ENCODE measurements at regions not wholly inside any gene's neighbourhood (a gene's known extent, or its start where the extent isn't known, plus 50 kb on each side); places are given as distances from the start of the nearest gene placed in this dataset.

DNA sequence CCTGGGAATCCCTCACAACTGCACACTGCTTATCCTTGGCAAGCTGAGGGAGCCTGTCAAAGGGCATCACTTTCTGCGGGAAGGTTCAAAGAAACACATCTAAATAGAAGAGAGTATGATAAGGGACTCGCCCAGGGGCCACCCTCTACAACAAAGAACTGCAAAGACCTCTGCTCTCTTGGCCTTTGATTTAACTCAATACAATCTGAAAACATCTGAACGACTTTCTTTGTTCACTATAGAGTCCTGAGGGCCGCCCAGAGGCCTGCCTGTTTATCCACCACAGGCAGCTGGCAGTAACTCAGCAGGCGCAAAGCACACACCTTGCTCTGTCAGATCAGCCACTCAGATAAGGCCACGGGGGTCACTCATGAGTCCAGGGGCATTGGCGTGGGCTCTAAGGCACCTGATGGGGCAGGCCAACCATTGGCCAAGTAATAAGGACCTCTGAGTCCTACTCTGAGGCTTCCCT, 139.3 kb downstream of the UNC5CL start:
- H3K9me3 ChIP-seq (replicated peaks), result no peaks in the 10 kb centered on the region
- H3K27me3 ChIP-seq (ENCODE audit: low read depth), result no peaks in the 10 kb centered on the region
- no peaks in the 10 kb centered on the region for H3K36me3 ChIP-seq
- no peak for DNase-seq
- peak overlapping the region; percentile 95 for H3K27ac ChIP-seq (replicated peaks)
- intact Hi-C loops (cut with micrococcal nuclease), result no loop called here
- H3K4me3 ChIP-seq, result no peak overlapping the region
- H3K4me1 ChIP-seq, result peaks cover 72% of the 10 kb centered on the region
- no peak for TF ChIP-seq CTCF (IDR thresholded peaks at IDR 0.05; ENCODE audit: borderline replicate concordance)

DNA sequence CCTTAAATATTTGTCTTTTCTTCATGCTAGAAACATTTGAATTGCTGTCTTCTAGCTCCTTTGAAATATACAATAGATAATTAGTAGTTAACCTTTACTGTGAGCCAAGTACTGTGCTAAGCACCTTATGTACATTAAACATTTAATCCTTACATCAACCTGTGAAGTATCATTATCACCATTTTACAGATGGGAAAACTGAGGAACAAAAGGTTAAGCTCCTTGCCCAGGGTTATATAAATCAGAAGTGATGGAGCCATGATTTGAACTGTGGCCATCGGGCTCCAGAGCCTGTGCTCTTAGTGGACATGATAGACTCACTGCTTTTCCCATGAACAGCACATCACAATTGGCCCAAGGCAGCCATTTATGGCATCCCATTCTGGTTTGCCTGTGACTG, 140.9 kb downstream of the UNC5CL start:
- H3K36me3 ChIP-seq, result no peaks in the 10 kb centered on the region
- no peak for DNase-seq
- no peak for TF ChIP-seq CTCF (IDR thresholded peaks at IDR 0.05; ENCODE audit: borderline replicate concordance)
- intact Hi-C loops (cut with micrococcal nuclease), result no loop called here
- no peaks in the 10 kb centered on the region for H3K27me3 ChIP-seq (ENCODE audit: low read depth)
- H3K4me1 ChIP-seq, result peaks cover 73% of the 10 kb centered on the region
- no peak overlapping the region for H3K4me3 ChIP-seq
- H3K27ac ChIP-seq (replicated peaks), result peak overlapping the region; percentile 95
- no peaks in the 10 kb centered on the region for H3K9me3 ChIP-seq (replicated peaks)

DNA sequence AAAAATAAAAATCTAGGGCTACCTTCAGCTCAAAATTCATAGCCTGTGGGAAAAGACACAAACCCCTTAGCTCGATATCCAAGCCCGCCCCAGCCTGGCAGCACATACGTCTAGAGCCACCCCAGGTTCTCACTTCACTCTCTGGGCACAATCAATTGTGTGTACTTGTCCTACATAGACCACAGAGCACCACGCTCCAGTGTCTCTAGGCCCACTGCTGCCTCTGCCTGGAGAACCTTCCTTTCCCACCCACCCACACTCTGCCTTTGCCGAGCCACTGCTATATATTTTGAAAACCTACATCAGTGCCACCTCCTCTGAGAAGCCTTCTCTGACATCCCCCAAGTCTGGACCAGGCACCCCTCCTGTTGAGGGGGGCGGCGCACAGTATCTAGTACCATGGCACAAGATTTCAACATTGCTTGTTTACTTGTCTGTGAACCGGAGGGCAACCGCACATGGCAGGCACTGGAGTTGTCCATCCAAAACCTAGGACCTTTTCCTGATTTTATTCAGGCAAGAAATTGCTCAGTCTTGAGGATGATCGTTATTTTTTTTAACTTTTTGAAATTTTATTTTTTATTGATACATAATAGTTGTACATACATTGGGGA, 141.5 kb downstream of the UNC5CL start:
- Histone ChIP-seq H3K27me3 (ENCODE audit: low read depth) (no peaks in the 10 kb centered on the region), H3K4me3 (no peak overlapping the region), H3K9me3 (replicated peaks) (no peaks in the 10 kb centered on the region), H3K27ac (replicated peaks) (peak overlapping the region; percentile 95), H3K4me1 (peaks cover 67% of the 10 kb centered on the region), H3K36me3 (no peaks in the 10 kb centered on the region)
- intact Hi-C loops (cut with micrococcal nuclease), result no loop called here
- TF ChIP-seq CTCF (IDR thresholded peaks at IDR 0.05; ENCODE audit: borderline replicate concordance), result no peak
- DNase-seq, result no peak

DNA sequence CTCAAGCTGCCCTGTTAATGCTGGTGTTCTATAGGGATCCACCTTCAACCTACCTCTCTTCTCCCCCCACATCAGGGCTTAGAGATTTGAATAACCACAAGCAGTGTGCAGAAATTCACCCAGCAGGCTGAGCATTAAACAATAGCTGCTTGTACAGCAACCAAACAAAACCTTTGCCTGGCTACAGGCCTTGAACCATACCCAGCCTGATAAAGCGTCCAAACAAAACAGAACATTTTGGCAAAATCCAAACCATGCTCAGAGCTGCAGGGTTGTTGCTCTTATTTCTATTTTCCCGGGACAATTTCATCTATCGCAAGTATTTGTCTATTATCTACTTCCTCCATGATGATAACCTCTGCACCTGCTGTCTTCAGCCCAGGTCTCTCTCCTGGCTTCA, 142.3 kb downstream of the UNC5CL start:
- no peaks in the 10 kb centered on the region for H3K36me3 ChIP-seq
- intact Hi-C loops (cut with micrococcal nuclease), result no loop called here
- H3K9me3 ChIP-seq (replicated peaks), result no peaks in the 10 kb centered on the region
- TF ChIP-seq CTCF (IDR thresholded peaks at IDR 0.05; ENCODE audit: borderline replicate concordance), result no peak
- peak overlapping the region; percentile 95 for H3K27ac ChIP-seq (replicated peaks)
- H3K27me3 ChIP-seq (ENCODE audit: low read depth), result no peaks in the 10 kb centered on the region
- H3K4me1 ChIP-seq, result peaks cover 59% of the 10 kb centered on the region
- no peak for DNase-seq
- no peak overlapping the region for H3K4me3 ChIP-seq

GRCh38 chr6:40894962-40895799, 143.8 kb downstream of the UNC5CL start:
- H3K4me3 ChIP-seq, result no peak overlapping the region
- intact Hi-C loops (cut with micrococcal nuclease), result no loop called here
- H3K9me3 ChIP-seq (replicated peaks), result no peaks in the 10 kb centered on the region
- TF ChIP-seq CTCF (IDR thresholded peaks at IDR 0.05; ENCODE audit: borderline replicate concordance), result peak; percentile 71
- H3K27me3 ChIP-seq (ENCODE audit: low read depth), result peaks cover 10% of the 10 kb centered on the region
- peaks cover 49% of the 10 kb centered on the region for H3K4me1 ChIP-seq
- H3K36me3 ChIP-seq, result no peaks in the 10 kb centered on the region
- peak overlapping the region; percentile 95 for H3K27ac ChIP-seq (replicated peaks)
- DNase-seq, result peak; percentile 40

All from left ventricle myocardium inferior (tissue), 1 donor.